ENCODE measurements at regions not wholly inside any gene's neighbourhood (a gene's known extent, or its start where the extent isn't known, plus 50 kb on each side); places are given as distances from the start of the nearest gene placed in this dataset.

DNA sequence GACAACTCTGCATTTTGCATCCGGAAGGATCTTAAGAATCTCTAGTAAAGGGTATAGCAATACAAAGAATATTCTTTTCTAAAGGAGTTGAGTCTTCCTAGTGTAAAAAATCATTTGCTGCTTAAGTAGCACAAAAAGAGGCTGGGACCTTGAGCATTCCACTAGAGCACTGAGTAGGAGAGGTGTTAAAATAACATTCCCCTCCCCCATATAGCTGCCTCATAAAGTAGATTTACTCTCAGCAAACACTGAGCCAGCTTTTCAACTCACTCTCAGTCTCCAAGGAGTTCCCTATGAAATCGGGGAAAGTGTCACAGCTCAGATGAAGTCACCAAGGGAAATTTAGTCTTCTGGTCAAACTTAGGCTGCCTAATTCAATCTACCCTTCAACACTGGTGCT is 592.7 kb downstream of the ETNK1 start:
- Histone ChIP-seq H3K9ac (ENCODE audit: low read length) (no peak overlapping the region), H3K4me1 (ENCODE audit: control insufficient read depth in 2 of 2, insufficient read depth in 2 of 2, low read length in 2 of 2) (no peaks in the 10 kb centered on the region), H4K20me1 (ENCODE audit: control insufficient read depth, insufficient read depth, low read length, poor library complexity, severe bottlenecking) (no peaks in the 10 kb centered on the region), H3K27me3 (replicated peaks in 1 of 4; ENCODE audit: control extremely low read depth in 1 of 4, control insufficient read depth in 3 of 4, insufficient read depth in 4 of 4, low read length in 3 of 4) (peaks cover 0 to 3% (median 0%) of the 10 kb centered on the region in 4 experiments), H3K4me3 (ENCODE audit: control extremely low read depth in 1 of 5, extremely low read depth in 1 of 5, insufficient read depth in 1 of 5, low read depth in 2 of 5, low read length in 4 of 5) (no peak overlapping the region), H3K27ac (ENCODE audit: low read length in 2 of 2) (no peak overlapping the region), H3K4me2 (replicated peaks; ENCODE audit: low read depth, low read length, poor library complexity, severe bottlenecking) (no peak overlapping the region), H3K9me3 (ENCODE audit: control extremely low read depth in 1 of 3, control insufficient read depth in 2 of 3, insufficient read depth in 1 of 3, low read length in 2 of 3) (peaks cover 1 to 13% (median 11%) of the 10 kb centered on the region in 3 donors), H3K36me3 (replicated peaks in 1 of 2; ENCODE audit: control extremely low read depth in 1 of 2, control insufficient read depth in 1 of 2, extremely low read depth in 1 of 2, insufficient read depth in 2 of 2, low read length in 1 of 2) (no peaks in the 10 kb centered on the region), H2AFZ (ENCODE audit: insufficient read depth, low read depth, low read length, poor library complexity, severe bottlenecking) (no peak overlapping the region), H3K79me2 (ENCODE audit: control insufficient read depth, insufficient read depth, low read length) (no peaks in the 10 kb centered on the region)
- WGBS (ENCODE audit: insufficient coverage) = 100% methylated on average over 1 of the region's 2 CpGs
- CTCF ChIA-PET = no interaction called here
- DNase-seq (no peak), ATAC-seq (ENCODE audit: low read depth) (no peak)
- POLR2A ChIA-PET = no interaction called here
- Mint-ChIP-seq H3K27me3 (peaks cover 7% of the 10 kb centered on the region), H3K27ac (no peak overlapping the region), H3K9me3 (ENCODE audit: insufficient read depth) (peaks cover 7% of the 10 kb centered on the region), H3K4me3 (no peak overlapping the region), H3K4me1 (no peaks in the 10 kb centered on the region)
- intact Hi-C loops (cut with micrococcal nuclease) = no loop called here
- TF ChIP-seq CTCF (IDR thresholded peaks at IDR 0.05) (no peak), EZH2 (IDR thresholded peaks at IDR 0.05; ENCODE audit: borderline replicate concordance, insufficient read depth, low read depth, low read length, poor library complexity, severe bottlenecking) (no peak)

DNA sequence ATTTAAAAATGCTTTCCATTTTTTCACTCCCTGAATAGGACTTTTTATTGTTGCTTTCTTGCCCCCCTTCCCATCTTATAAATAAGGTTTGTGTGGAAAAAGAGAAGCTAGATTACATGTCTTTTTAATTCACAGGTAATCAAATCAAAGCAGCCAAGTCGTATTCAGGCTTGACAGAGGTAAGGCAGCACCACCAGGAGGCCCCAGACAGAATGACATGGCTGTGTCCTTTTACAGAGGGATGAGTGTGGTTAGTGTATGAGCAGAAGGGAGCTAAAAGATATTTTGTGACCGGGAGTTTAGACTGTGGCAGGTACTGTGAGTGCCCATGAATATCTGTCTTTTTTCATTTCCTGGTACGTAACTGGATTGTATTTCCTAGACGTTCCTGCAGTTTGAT is 596.1 kb downstream of the ETNK1 start:
- ATAC-seq (ENCODE audit: low read depth) (no peak), DNase-seq (no peak)
- peaks cover 7% of the 10 kb centered on the region for H3K27me3 Mint-ChIP-seq
- intact Hi-C loops (cut with micrococcal nuclease) = no loop called here
- H3K9ac ChIP-seq (ENCODE audit: low read length) = no peak overlapping the region
- no peaks in the 10 kb centered on the region for H3K4me1 ChIP-seq (ENCODE audit: control insufficient read depth in 2 of 2, insufficient read depth in 2 of 2, low read length in 2 of 2)
- H3K79me2 ChIP-seq (ENCODE audit: control insufficient read depth, insufficient read depth, low read length) = no peaks in the 10 kb centered on the region
- ChIA-PET CTCF (interaction anchor here (0.7 to 0.9 kb wide), 2 partner anchors 16 kb away, joined by 3 read pairs; no protein-coding TSS in a partner anchor), POLR2A (no interaction called here)
- peaks cover 0 to 3% (median 0%) of the 10 kb centered on the region in 4 experiments for H3K27me3 ChIP-seq (replicated peaks in 1 of 4; ENCODE audit: control extremely low read depth in 1 of 4, control insufficient read depth in 3 of 4, insufficient read depth in 4 of 4, low read length in 3 of 4)
- no peak overlapping the region for H3K4me3 Mint-ChIP-seq
- no peak overlapping the region for H3K4me3 ChIP-seq (ENCODE audit: control extremely low read depth in 1 of 5, extremely low read depth in 1 of 5, insufficient read depth in 1 of 5, low read depth in 2 of 5, low read length in 4 of 5)
- no peaks in the 10 kb centered on the region for H3K36me3 ChIP-seq (replicated peaks in 1 of 2; ENCODE audit: control extremely low read depth in 1 of 2, control insufficient read depth in 1 of 2, extremely low read depth in 1 of 2, insufficient read depth in 2 of 2, low read length in 1 of 2)
- H2AFZ ChIP-seq (ENCODE audit: insufficient read depth, low read depth, low read length, poor library complexity, severe bottlenecking) = no peak overlapping the region
- H3K9me3 ChIP-seq (ENCODE audit: control extremely low read depth in 1 of 3, control insufficient read depth in 2 of 3, insufficient read depth in 1 of 3, low read length in 2 of 3) = peaks cover 0 to 3% (median 3%) of the 10 kb centered on the region in 3 donors
- no peak overlapping the region for H3K27ac ChIP-seq (ENCODE audit: low read length in 2 of 2)
- H4K20me1 ChIP-seq (ENCODE audit: control insufficient read depth, insufficient read depth, low read length, poor library complexity, severe bottlenecking) = no peaks in the 10 kb centered on the region
- no peaks in the 10 kb centered on the region for H3K4me1 Mint-ChIP-seq
- H3K9me3 Mint-ChIP-seq (ENCODE audit: insufficient read depth) = no peaks in the 10 kb centered on the region
- whole genome bisulfite sequencing (ENCODE audit: insufficient coverage) = 46% methylated on average over 1 of the region's 4 CpGs
- H3K4me2 ChIP-seq (replicated peaks; ENCODE audit: low read depth, low read length, poor library complexity, severe bottlenecking) = no peak overlapping the region
- no peak overlapping the region for H3K27ac Mint-ChIP-seq
- TF ChIP-seq EZH2 (IDR thresholded peaks at IDR 0.05; ENCODE audit: borderline replicate concordance, insufficient read depth, low read depth, low read length, poor library complexity, severe bottlenecking) = no peak
- no peak for TF ChIP-seq CTCF (IDR thresholded peaks at IDR 0.05)

Data from B cell (primary cell).